ENCODE measurements at regions not wholly inside any gene's neighbourhood (a gene's known extent, or its start where the extent isn't known, plus 50 kb on each side); places are given as distances from the start of the nearest gene placed in this dataset.

DNA sequence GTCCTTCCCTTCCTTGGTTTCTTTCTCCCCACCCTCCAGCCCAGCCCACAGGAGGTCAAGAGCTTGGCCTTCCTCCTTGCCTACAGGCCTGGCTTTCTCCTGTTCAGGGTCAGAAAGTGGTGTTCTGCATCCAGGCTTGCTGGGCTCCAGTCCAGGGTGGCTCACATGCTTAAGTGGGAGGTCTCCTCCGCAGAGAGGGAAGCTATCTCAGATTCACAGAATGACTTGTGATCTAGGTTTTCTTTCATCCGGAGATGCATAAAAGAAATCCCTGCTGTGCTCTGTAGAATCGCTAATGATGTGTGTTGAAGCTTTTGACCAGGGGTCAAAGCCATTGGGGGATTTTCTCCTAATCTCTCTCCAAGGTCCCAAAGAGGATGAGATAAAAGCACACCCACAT is 382.3 kb upstream of the EEF2KMT start:
- TF ChIP-seq EZH2phosphoT487 (conservative IDR thresholded peaks at IDR 0.05; ENCODE audit: low read length) (no peak), CTCF (IDR thresholded peaks at IDR 0.05; ENCODE audit: insufficient read depth, low read length, poor library complexity, severe bottlenecking) (no peak)
- Histone ChIP-seq H3K9ac (ENCODE audit: low read length) (no peak overlapping the region), H3F3A (ENCODE audit: insufficient read depth) (no peaks in the 10 kb centered on the region), H3K9me2 (replicated peaks; ENCODE audit: insufficient read depth, low read length) (no peaks in the 10 kb centered on the region), H3K36me3 (ENCODE audit: low read length) (no peaks in the 10 kb centered on the region), H3K27ac (ENCODE audit: low read depth, low read length) (no peak overlapping the region), H3K27me3 (ENCODE audit: low read length) (no peaks in the 10 kb centered on the region), H3K4me2 (ENCODE audit: low read depth, low read length, poor library complexity, severe bottlenecking) (no peak overlapping the region), H3K9me3 (ENCODE audit: insufficient read depth, low read length) (no peaks in the 10 kb centered on the region), H2AFZ (ENCODE audit: low read depth, low read length, severe bottlenecking) (no peak overlapping the region), H3K4me3 (ENCODE audit: insufficient read depth, low read length, poor library complexity, severe bottlenecking) (no peak overlapping the region), H4K20me1 (ENCODE audit: low read depth, low read length) (no peaks in the 10 kb centered on the region), H3K79me2 (ENCODE audit: insufficient read depth, low read length) (no peaks in the 10 kb centered on the region)

DNA sequence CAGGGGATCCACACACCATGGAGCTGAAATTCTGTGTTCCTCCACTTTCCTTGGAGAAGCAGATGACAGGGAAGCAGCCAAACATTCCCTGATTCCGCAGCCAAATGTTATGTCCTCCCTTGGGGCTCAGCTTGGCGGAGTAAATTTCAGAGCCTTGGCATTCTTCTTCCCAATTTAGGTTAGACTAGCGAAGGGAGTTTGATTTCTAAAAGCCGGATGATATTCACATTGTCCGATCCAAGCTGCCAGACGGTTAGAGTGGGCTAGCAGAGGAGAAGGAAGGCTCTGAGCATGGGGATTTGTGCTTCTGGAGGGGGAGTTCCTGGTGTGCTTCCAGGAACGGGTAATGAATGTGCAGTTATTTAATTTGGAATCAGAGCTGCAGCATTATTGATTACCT is 380.4 kb upstream of the EEF2KMT start:
- H3K36me3 ChIP-seq (ENCODE audit: low read length): no peaks in the 10 kb centered on the region
- no peak overlapping the region for H3K9ac ChIP-seq (ENCODE audit: low read length)
- no peak overlapping the region for H3K4me2 ChIP-seq (ENCODE audit: low read depth, low read length, poor library complexity, severe bottlenecking)
- no peak overlapping the region for H2AFZ ChIP-seq (ENCODE audit: low read depth, low read length, severe bottlenecking)
- H3K4me3 ChIP-seq (ENCODE audit: insufficient read depth, low read length, poor library complexity, severe bottlenecking): no peak overlapping the region
- TF ChIP-seq EZH2phosphoT487 (conservative IDR thresholded peaks at IDR 0.05; ENCODE audit: low read length): no peak
- no peaks in the 10 kb centered on the region for H3K27me3 ChIP-seq (ENCODE audit: low read length)
- H3K79me2 ChIP-seq (ENCODE audit: insufficient read depth, low read length): no peaks in the 10 kb centered on the region
- no peaks in the 10 kb centered on the region for H3K9me2 ChIP-seq (replicated peaks; ENCODE audit: insufficient read depth, low read length)
- no peaks in the 10 kb centered on the region for H3K9me3 ChIP-seq (ENCODE audit: insufficient read depth, low read length)
- H4K20me1 ChIP-seq (ENCODE audit: low read depth, low read length): no peaks in the 10 kb centered on the region
- H3K27ac ChIP-seq (ENCODE audit: low read depth, low read length): no peak overlapping the region
- H3F3A ChIP-seq (ENCODE audit: insufficient read depth): no peaks in the 10 kb centered on the region

- Histone ChIP-seq H4K20me1 (ENCODE audit: low read depth, low read length) (no peaks in the 10 kb centered on the region), H3K27ac (ENCODE audit: low read depth, low read length) (no peak overlapping the region), H3K9ac (ENCODE audit: low read length) (no peak overlapping the region), H3K27me3 (ENCODE audit: low read length) (no peaks in the 10 kb centered on the region), H3K9me3 (ENCODE audit: insufficient read depth, low read length) (no peaks in the 10 kb centered on the region), H3F3A (ENCODE audit: insufficient read depth) (no peaks in the 10 kb centered on the region), H3K79me2 (ENCODE audit: insufficient read depth, low read length) (no peaks in the 10 kb centered on the region), H2AFZ (ENCODE audit: low read depth, low read length, severe bottlenecking) (no peak overlapping the region), H3K9me2 (replicated peaks; ENCODE audit: insufficient read depth, low read length) (no peaks in the 10 kb centered on the region), H3K4me2 (ENCODE audit: low read depth, low read length, poor library complexity, severe bottlenecking) (no peak overlapping the region), H3K4me3 (ENCODE audit: insufficient read depth, low read length, poor library complexity, severe bottlenecking) (no peak overlapping the region), H3K36me3 (ENCODE audit: low read length) (no peaks in the 10 kb centered on the region)
- TF ChIP-seq EZH2phosphoT487 (conservative IDR thresholded peaks at IDR 0.05; ENCODE audit: low read length) (no peak), CTCF (IDR thresholded peaks at IDR 0.05; ENCODE audit: insufficient read depth, low read length, poor library complexity, severe bottlenecking) (no peak)
These were observed 379.7 kb upstream of the EEF2KMT start for GRCh38 chr16:5477251-5477650.

GRCh38 chr16:5472552-5472951 is 375.0 kb upstream of the EEF2KMT start:
- H3K9ac ChIP-seq (ENCODE audit: low read length): no peak overlapping the region
- H3K4me2 ChIP-seq (ENCODE audit: low read depth, low read length, poor library complexity, severe bottlenecking): no peak overlapping the region
- TF ChIP-seq EZH2phosphoT487 (conservative IDR thresholded peaks at IDR 0.05; ENCODE audit: low read length) (no peak), CTCF (IDR thresholded peaks at IDR 0.05; ENCODE audit: insufficient read depth, low read length, poor library complexity, severe bottlenecking) (no peak)
- H3K9me2 ChIP-seq (replicated peaks; ENCODE audit: insufficient read depth, low read length): no peaks in the 10 kb centered on the region
- no peak overlapping the region for H2AFZ ChIP-seq (ENCODE audit: low read depth, low read length, severe bottlenecking)
- H3K9me3 ChIP-seq (ENCODE audit: insufficient read depth, low read length): no peaks in the 10 kb centered on the region
- H3K27ac ChIP-seq (ENCODE audit: low read depth, low read length): no peak overlapping the region
- no peak overlapping the region for H3K4me3 ChIP-seq (ENCODE audit: insufficient read depth, low read length, poor library complexity, severe bottlenecking)
- H3K79me2 ChIP-seq (ENCODE audit: insufficient read depth, low read length): no peaks in the 10 kb centered on the region
- no peaks in the 10 kb centered on the region for H4K20me1 ChIP-seq (ENCODE audit: low read depth, low read length)
- H3K36me3 ChIP-seq (ENCODE audit: low read length): no peaks in the 10 kb centered on the region
- no peaks in the 10 kb centered on the region for H3F3A ChIP-seq (ENCODE audit: insufficient read depth)
- H3K27me3 ChIP-seq (ENCODE audit: low read length): no peaks in the 10 kb centered on the region

Data from SU-DHL-6 (cell line).